GM12874 (cell line): ENCODE measurements at regions not wholly inside any gene's neighbourhood (a gene's known extent, or its start where the extent isn't known, plus 50 kb on each side); places are given as distances from the start of the nearest gene placed in this dataset.

Source experiments
- TF ChIP-seq, protein P1 (sequence below): IDR thresholded peaks from 2 replicates; pipeline ENCODE4 v1.5.1; 2011; ENCODE audit warnings: low read depth, mild to moderate bottlenecking, control low read depth, low read length, moderate library complexity; ENCODE audit not compliant: insufficient read depth

- TF ChIP-seq, protein P1, sequence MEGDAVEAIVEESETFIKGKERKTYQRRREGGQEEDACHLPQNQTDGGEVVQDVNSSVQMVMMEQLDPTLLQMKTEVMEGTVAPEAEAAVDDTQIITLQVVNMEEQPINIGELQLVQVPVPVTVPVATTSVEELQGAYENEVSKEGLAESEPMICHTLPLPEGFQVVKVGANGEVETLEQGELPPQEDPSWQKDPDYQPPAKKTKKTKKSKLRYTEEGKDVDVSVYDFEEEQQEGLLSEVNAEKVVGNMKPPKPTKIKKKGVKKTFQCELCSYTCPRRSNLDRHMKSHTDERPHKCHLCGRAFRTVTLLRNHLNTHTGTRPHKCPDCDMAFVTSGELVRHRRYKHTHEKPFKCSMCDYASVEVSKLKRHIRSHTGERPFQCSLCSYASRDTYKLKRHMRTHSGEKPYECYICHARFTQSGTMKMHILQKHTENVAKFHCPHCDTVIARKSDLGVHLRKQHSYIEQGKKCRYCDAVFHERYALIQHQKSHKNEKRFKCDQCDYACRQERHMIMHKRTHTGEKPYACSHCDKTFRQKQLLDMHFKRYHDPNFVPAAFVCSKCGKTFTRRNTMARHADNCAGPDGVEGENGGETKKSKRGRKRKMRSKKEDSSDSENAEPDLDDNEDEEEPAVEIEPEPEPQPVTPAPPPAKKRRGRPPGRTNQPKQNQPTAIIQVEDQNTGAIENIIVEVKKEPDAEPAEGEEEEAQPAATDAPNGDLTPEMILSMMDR = no peak
Measured at GRCh38 chr14:38412654-38413053, 156.8 kb upstream of the CLEC14A start.

DNA sequence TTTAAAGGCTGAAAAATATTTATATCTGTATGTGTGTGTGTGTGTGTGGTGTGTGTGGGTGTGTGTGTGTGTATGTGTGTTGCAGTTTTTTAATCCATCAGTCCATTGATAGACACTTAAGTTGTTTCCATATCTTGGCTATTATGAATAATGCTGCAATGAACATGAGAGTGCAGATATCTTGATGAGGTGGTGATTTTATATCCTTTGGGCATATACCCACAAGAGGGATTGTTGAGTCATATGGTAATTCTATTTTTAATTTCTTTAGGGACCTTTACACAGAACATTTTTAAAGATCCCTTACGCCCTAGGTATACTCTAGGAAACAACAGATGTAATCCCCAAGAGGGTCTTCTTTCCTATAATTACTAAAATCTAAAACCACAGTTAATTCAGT is 154.5 kb upstream of the CLEC14A start:
- TF ChIP-seq, protein P1 = no peak

DNA sequence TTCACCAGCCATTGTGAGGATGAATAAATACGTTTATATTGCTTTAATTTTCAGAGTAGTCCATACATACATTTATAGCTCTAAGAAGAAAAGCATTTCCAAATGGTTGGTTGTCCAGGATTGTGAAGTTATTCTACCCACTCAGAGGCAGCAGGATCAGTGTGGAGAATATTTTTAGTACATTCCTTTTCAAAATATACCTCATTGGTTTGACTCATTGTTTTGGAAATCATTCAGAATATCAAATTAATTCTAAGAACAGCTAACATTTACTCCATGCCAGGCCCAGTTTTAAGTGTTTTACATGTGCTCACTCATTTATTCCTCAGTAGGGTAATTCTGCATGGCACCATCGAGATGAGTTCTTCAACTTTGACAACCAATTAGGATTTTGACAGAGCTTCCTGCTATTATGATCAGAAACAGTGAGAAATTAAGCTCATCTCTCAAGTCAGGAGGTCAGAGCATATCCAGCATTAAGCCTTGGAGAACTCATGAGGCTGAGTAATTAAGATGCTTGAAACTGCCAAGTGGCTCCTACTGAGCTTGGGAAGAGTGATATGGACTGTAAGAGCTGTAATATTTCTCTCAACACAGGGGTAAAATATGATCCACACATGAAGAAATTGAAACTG is 153.3 kb upstream of the CLEC14A start:
- TF ChIP-seq, protein P1 = no peak

GRCh38 chr14:38405851-38406635 is 150.2 kb upstream of the CLEC14A start:
- TF ChIP-seq, protein P1 = no peak

DNA sequence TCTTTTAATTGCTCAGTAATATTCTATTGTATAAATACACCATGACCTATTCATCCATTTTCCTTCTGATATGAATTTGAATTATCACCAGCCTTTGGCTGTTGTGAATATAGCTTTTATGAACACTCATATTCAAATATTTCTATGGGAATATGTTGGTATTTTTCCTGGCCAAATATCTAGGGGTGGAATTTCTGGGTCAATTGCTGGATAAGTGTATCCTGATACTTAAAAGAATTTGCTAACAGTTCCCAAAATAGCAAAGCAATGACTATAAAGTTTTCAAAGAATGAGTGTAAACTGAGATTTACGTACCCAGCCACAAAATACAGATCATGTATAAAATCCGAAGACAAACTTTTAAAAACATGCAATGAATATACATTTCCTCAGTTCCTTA is 148.7 kb upstream of the CLEC14A start:
- TF ChIP-seq, protein P1 = no peak

- TF ChIP-seq, protein P1 = no peak
Measured at GRCh38 chr14:38404100-38404541, 148.2 kb upstream of the CLEC14A start.

- TF ChIP-seq, protein P1 = no peak
Measured at GRCh38 chr14:38400751-38401150, 144.9 kb upstream of the CLEC14A start.
